Hematopoietic multipotent progenitor cell treated with erythropoietin and hydrocortisone succinate and interleukin-3 and kit ligand, for 15 days (in vitro differentiated cells): ENCODE measurements at regions not wholly inside any gene's neighbourhood (a gene's known extent, or its start where the extent isn't known, plus 50 kb on each side); places are given as distances from the start of the nearest gene placed in this dataset.

Experiments used
- DNase-seq: peaks from one replicate; pipeline ENCODE4 v3.0.0-alpha.2; 2015; ENCODE audit warnings: low spot score

DNA sequence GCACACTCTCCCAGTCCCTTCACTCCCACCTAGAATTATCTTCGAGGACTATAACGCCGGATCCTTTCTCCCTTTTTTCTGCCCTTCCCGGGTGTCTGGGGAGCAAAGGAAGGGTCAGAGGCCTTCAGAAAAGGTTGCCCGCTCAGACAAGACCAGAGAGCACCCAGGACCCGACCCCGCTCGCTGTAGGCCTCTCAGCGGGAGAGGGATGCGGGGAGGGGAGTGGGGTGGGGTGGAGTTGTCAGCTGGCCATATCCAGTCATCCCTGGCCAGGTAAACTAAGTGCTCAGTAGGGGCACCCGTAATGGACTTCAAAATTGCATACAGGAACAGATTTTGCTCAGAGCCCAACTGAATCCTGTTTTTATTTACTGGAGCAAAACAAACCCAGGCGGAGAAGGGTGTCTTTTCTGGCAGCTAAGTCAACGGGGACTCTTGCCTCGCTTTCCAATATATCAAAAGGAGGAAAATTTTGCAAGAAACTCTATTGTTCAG is 65.0 kb downstream of the NOL4 start:
- no peak for DNase-seq

GRCh38 chr18:34158881-34159690 is 65.6 kb downstream of the NOL4 start:
- no peak for DNase-seq

DNA sequence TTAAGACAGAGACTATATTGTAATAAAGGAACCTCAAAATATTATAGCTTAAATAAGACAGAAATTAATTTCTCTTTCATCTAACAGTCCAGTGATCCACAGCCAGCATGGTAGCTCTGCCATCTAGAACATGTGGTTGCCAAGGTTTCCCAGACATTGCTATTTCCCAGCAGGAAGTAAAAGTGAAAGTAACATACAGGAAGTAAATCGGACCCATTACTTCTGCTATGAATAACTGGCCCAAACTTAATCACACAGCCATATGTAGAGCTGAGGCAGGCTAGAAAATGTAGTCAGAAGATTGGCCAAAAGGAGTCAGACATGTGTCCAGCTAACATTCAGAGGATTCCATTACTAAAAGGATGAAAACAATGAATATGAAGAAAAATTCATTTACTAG is 71.0 kb downstream of the NOL4 start:
- DNase-seq = no peak

DNA sequence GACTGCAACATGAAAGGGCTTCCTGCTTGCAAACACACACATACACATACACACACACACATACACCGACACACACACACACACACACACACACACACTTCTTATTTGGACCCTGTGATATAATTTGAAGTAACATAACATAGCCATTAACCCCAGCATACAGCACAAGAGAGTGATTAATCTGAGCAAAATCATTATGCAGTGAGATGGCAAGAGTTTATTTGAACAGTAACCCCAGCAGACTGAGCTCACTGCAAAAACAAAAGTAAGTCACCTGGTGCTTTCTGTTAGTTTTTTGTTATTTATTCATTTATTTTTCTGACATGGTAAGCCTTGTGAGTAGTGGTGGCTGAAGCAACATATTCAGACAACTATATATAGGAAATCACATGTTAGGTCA is 93.7 kb downstream of the NOL4 start:
- no peak for DNase-seq

DNA sequence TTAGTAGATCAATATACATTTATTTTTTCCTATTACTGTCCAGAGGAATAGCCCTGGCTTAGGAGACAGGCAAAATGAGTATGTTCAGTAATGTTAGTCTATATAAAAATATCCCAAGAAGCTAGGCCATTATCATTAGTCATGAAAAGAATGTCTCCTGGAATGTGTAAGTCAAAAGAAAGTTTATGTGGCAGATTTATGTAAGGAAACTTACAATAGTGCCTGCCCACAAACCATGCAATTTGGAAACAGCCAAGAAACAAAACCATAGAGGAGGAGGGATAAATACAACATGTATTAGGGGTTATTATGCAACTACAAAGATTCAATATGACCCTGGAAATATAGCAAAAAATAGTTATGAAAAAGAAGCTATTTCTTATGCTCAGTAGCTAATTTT is 96.3 kb downstream of the NOL4 start:
- DNase-seq = no peak

- DNase-seq = no peak
Measured at GRCh38 chr18:34126121-34126520, 98.6 kb downstream of the NOL4 start.

- DNase-seq = peak; percentile 23
Measured at GRCh38 chr18:34122724-34123334, 101.9 kb downstream of the NOL4 start.

- DNase-seq = no peak
Measured at GRCh38 chr18:34121200-34121721, 103.5 kb downstream of the NOL4 start.

GRCh38 chr18:34120294-34120693 is 104.4 kb downstream of the NOL4 start:
- DNase-seq = no peak

DNA sequence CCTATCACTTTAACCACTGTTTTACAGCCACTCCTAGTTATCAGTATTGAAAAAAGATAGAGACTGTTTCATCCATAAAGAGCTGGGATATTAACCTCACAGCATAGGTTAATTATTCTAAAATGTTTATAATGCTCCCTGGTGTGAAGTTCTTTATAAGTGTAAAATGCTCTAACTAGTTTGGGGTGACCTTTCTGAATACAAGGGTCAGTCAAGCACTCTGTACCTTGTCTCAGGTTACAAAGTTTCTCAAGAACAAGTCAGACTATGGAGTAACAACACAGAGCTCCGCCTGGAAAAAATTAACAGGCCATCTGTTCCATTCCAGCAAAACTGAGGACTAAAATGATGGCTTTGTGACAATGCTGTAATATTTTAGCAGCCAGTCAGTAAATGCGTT is 107.4 kb downstream of the NOL4 start:
- DNase-seq = no peak

- DNase-seq = no peak
Measured at GRCh38 chr18:34115409-34116081, 109.2 kb downstream of the NOL4 start.

- no peak for DNase-seq
Measured at GRCh38 chr18:34114996-34115395, 109.7 kb downstream of the NOL4 start.

GRCh38 chr18:34108206-34108605 is 116.5 kb downstream of the NOL4 start:
- no peak for DNase-seq

- DNase-seq = no peak
Measured at GRCh38 chr18:34098109-34098508, 126.6 kb downstream of the NOL4 start.

DNA sequence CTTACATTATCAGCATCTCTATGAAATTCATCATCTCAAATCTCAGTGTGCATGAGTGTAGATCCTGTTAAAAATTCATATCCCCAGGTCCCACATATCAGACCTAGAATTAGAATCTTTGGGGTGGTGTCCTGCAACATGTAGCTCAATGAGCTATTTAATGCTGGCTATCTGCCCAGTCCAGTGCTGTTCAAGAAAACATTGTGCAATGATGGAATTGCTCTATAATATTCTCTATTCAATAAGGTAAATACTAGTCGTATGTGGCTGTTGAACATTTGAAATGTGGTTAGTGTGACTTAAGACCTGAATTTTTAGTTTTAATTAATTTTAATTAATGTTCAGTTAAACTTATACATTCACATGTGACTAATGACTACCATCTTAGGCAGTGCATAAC is 127.4 kb downstream of the NOL4 start:
- DNase-seq = no peak

GRCh38 chr18:34094148-34094547 is 130.6 kb downstream of the NOL4 start:
- no peak for DNase-seq

DNA sequence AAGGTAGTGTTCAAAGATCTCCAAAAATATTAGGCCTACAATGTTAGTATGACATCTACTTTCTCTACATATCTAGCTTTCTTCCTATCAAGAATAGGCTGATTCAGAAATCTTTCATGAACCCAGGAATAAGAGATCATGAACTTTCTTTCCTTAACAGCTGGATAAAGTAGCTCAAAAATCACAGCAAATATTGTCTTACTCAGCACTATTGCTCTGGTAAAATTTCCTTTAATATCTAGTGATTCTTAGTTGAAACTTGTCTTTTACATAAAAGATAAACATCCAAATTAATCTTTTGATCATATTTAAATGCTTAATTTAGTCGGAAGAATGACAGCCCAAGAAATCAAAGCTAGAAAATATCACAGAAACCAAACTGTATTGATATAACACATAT is 131.9 kb downstream of the NOL4 start:
- DNase-seq = no peak

DNA sequence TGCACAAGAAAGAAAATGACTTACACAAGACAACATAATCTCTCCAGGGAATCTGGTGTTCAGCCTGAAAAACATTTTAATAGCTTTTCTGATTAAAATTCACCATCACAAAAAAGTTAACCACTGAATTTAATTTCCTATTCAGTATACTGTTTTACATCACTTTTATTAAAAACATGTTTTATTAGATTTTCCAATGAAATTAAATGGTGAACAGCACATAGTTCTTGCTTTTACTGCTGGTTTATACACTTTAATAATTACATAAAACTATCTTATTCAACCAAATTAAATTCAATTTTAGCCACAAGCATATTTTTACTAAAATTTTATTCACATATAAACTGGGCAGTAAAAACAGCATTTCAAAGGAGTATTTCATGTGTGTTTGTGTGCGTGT is 138.3 kb downstream of the NOL4 start:
- DNase-seq = no peak

DNA sequence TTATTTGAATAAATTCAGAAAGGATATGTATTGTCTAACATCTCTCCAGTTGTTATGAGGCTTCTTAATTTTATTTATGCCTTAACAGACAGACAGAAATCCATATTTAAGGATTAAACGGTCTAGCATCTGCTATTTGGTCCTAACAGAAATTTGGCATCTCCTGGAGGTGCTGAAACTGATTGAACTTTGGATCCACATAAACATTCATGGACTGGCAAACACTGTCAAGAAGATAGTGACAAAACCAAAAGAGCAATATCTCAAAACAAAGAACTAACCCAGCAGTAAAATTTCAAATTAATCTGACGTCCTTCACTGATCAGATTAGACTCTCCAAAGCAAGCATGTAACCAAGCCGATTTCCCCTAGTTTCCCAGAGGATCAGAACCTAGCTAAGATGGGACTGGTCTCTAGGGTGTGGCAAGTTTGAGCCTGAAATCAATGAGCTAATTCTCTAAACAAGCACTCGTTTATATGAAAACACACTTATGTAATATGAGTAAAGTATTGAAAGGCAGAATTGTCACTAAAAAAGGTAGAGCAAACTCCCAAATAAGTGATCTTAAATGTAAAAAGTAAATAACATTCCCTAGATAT is 139.5 kb downstream of the NOL4 start:
- no peak for DNase-seq

DNA sequence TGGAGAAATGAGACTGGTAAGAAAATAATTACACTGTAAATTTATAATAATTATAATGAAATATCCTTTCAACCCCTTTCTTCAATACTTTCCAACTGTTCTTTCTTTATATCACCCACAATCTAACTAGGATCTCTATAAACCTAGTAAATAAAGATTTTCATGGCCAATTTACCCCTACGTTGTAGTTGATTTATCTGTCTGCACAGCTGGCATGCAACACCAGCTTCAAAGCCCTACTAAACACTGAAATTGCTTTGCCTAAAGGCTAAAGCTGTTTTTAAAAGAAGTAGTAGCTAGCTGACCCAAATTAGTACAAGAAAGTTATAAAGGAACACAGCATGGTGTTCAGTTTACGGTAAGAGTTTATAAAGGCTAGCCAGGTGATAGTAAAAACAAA is 140.1 kb downstream of the NOL4 start:
- DNase-seq = no peak

GRCh38 chr18:34083910-34084535 is 140.7 kb downstream of the NOL4 start:
- DNase-seq = no peak

- no peak for DNase-seq
Measured at GRCh38 chr18:34077599-34077998, 147.1 kb downstream of the NOL4 start.
